ENCODE measurements at regions not wholly inside any gene's neighbourhood (a gene's known extent, or its start where the extent isn't known, plus 50 kb on each side); places are given as distances from the start of the nearest gene placed in this dataset.

- Histone ChIP-seq H3K36me3 (no peaks in the 10 kb centered on the region), H3K9me3 (ENCODE audit: low read depth) (no peaks in the 10 kb centered on the region), H3K4me1 (ENCODE audit: low read depth) (peaks cover 5% of the 10 kb centered on the region), H3K4me3 (no peak overlapping the region), H3K27ac (no peak overlapping the region), H3K27me3 (no peaks in the 10 kb centered on the region)
- no peak for TF ChIP-seq CTCF (IDR thresholded peaks at IDR 0.05; ENCODE audit: low read depth, low read length)
- DNase-seq (ENCODE audit: low read depth in 1 of 2, low spot score in 1 of 2): no peak
These were observed 235.6 kb upstream of the BCOR start for GRCh38 chrX:40333344-40333743.

DNA sequence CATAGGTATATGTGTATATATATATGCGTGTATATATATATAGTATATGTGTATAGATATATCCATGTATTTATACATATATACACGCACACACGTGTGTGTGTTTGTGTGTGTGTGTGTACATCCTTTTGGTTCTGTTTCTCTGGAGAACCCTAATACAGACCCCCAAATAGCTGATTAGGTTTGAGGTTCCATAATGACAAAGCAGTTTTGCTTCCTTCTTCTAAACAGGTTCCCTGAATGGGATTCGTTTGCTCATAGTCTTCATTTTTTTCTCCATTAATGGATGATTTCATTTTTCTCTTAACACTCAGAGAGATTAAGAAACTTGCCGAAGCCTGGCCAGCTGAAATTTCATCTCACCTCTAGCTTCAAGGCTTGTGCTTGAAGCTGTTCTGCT is 234.0 kb upstream of the BCOR start:
- no peaks in the 10 kb centered on the region for H3K9me3 ChIP-seq (ENCODE audit: low read depth)
- no peak for TF ChIP-seq CTCF (IDR thresholded peaks at IDR 0.05; ENCODE audit: low read depth, low read length)
- H3K4me3 ChIP-seq: no peak overlapping the region
- no peak for DNase-seq (ENCODE audit: low read depth in 1 of 2, low spot score in 1 of 2)
- H3K36me3 ChIP-seq: no peaks in the 10 kb centered on the region
- H3K4me1 ChIP-seq (ENCODE audit: low read depth): peaks cover 7% of the 10 kb centered on the region
- H3K27me3 ChIP-seq: no peaks in the 10 kb centered on the region
- H3K27ac ChIP-seq: no peak overlapping the region

DNA sequence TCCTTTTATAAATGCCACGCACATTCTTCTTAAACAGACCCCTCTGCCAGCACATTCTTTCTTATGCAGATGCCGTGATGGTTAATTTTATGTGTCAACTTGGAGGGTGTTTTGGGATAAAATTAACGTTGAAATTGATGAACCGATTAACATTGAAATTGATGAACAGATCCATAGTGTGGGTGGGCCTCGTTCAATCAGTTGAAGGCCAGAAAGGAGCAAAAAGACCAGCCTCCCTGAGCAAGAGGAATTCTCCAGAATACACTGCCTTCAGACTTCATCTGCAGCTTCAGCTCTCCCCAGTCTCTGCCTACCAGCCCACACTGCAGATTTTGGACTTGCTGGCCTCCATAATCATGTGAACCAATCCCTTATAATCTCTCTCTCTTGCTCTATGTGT is 233.6 kb upstream of the BCOR start:
- no peaks in the 10 kb centered on the region for H3K9me3 ChIP-seq (ENCODE audit: low read depth)
- no peak for TF ChIP-seq CTCF (IDR thresholded peaks at IDR 0.05; ENCODE audit: low read depth, low read length)
- no peak for DNase-seq (ENCODE audit: low read depth in 1 of 2, low spot score in 1 of 2)
- H3K27ac ChIP-seq: no peak overlapping the region
- no peaks in the 10 kb centered on the region for H3K36me3 ChIP-seq
- no peak overlapping the region for H3K4me3 ChIP-seq
- peaks cover 9% of the 10 kb centered on the region for H3K4me1 ChIP-seq (ENCODE audit: low read depth)
- H3K27me3 ChIP-seq: no peaks in the 10 kb centered on the region

DNA sequence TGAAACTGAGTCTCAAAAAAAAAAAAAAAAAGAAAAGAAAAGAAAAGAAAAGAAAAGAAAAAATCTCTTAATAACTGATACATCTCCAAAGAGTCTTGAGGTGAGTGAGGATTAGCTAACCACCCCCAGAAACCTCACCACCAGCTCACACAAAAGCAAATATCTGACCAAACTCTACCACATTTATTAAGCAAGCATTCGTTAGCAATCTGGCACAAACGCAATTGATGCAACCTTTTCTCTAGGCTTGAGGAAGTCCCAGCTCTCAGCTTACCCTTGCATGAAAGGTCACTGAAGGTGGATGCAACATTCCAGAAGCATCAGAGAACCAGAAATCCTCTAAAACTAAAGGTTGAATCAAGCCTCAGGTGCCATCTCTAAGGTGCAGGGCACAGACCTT is 231.9 kb upstream of the BCOR start:
- Histone ChIP-seq H3K27ac (no peak overlapping the region), H3K9me3 (ENCODE audit: low read depth) (no peaks in the 10 kb centered on the region), H3K27me3 (no peaks in the 10 kb centered on the region), H3K4me1 (ENCODE audit: low read depth) (peaks cover 9% of the 10 kb centered on the region), H3K36me3 (no peaks in the 10 kb centered on the region), H3K4me3 (no peak overlapping the region)
- no peak for TF ChIP-seq CTCF (IDR thresholded peaks at IDR 0.05; ENCODE audit: low read depth, low read length)
- no peak for DNase-seq (ENCODE audit: low read depth in 1 of 2, low spot score in 1 of 2)

- DNase-seq (ENCODE audit: low read depth in 1 of 2, low spot score in 1 of 2): no peak
- Histone ChIP-seq H3K36me3 (no peaks in the 10 kb centered on the region), H3K27me3 (no peaks in the 10 kb centered on the region), H3K27ac (no peak overlapping the region), H3K9me3 (ENCODE audit: low read depth) (no peaks in the 10 kb centered on the region), H3K4me3 (no peak overlapping the region), H3K4me1 (ENCODE audit: low read depth) (peaks cover 9% of the 10 kb centered on the region)
- no peak for TF ChIP-seq CTCF (IDR thresholded peaks at IDR 0.05; ENCODE audit: low read depth, low read length)
These were observed 229.3 kb upstream of the BCOR start for GRCh38 chrX:40327085-40327484.

Measured in cardiac muscle cell (in vitro differentiated cells and primary cell).